ENCODE measurements at regions not wholly inside any gene's neighbourhood (a gene's known extent, or its start where the extent isn't known, plus 50 kb on each side); places are given as distances from the start of the nearest gene placed in this dataset.

GRCh38 chr5:14090755-14091154 lies 52.4 kb upstream of the TRIO start:
- DNase-seq (ENCODE audit: low spot score): no peak

DNA sequence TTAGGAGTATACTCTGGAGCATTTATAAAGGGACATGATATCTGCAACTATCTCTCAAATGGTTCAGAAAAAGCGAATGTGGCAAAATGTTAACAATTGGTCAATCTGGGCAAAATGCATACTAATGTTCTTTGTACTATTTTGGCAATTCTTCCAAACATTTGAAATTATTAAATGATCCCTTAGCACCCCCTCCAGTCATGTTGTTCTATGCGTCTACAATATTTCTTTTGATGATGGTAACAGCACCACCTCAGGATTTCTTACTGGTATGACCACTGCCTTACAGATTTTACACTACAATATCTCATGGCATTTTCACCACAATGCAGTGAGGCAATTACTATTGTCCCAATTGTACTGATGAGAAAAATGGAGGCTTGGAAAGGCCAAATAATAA lies 52.9 kb upstream of the TRIO start:
- DNase-seq (ENCODE audit: low spot score): no peak

DNA sequence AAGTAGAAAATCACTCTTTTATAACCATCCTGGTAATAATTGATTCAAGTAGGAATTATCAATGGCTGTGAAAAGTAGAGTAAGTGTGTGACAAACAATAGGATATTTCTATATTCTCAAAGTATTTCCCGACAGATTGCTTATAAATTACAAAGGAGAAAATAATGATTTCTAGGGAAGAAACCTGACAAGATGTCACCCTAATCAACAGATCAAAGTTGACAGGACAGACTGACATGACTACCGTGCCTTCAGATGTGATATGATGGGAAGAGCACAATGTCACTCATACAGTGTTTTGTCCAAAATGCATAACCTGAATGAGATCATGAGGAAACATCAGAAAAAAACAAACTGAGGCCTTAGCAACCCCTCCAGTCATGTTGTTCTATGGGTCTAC lies 53.9 kb upstream of the TRIO start:
- DNase-seq (ENCODE audit: low spot score): no peak

GRCh38 chr5:14086261-14086660 lies 56.9 kb upstream of the TRIO start:
- no peak for DNase-seq (ENCODE audit: low spot score)

- DNase-seq (ENCODE audit: low spot score): no peak
Measured at GRCh38 chr5:14082973-14083372, 60.2 kb upstream of the TRIO start.

- DNase-seq (ENCODE audit: low spot score): no peak
Measured at GRCh38 chr5:14082523-14082922, 60.6 kb upstream of the TRIO start.

- DNase-seq (ENCODE audit: low spot score): no peak
Measured at GRCh38 chr5:14081791-14082190, 61.4 kb upstream of the TRIO start.

DNA sequence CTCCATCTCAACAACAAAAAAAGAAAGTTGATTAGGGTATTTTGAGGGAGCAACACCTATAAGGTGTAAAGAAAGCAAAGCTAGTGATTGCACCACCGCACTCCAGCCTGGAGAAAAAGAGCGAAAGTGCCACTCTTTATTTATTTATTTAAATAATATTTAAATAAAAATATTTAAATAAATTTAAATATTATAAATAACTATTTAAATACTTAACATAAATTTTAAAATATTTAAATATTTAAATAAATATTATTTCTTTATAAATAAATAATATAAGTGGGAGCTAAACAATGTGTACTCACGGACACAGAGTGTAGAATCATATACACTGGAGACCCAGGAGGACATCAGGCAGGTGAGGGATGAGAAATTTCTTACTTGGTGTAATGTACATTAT lies 64.4 kb upstream of the TRIO start:
- no peak for DNase-seq (ENCODE audit: low spot score)

GRCh38 chr5:14077501-14077900 lies 65.6 kb upstream of the TRIO start:
- DNase-seq (ENCODE audit: low spot score): no peak

DNA sequence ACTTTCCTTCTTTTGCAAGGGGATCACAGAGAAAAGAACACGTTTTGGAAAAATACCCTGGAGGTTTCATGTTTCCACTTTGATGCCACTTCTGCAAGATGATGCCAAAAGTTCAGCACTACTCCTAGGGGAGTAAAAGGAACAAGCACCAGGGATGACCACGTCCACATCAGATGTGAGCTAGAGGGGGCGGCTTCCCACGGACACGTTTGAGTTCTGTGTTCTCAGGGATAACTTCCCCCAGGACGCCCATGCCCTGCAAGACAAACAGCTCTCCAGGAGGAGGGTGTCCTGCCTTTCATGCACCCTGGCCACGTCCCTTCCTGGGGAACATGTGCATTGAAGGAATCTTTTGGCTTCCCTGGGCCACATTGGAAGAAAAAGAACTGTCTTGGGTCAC lies 66.6 kb upstream of the TRIO start:
- DNase-seq (ENCODE audit: low spot score): no peak

DNA sequence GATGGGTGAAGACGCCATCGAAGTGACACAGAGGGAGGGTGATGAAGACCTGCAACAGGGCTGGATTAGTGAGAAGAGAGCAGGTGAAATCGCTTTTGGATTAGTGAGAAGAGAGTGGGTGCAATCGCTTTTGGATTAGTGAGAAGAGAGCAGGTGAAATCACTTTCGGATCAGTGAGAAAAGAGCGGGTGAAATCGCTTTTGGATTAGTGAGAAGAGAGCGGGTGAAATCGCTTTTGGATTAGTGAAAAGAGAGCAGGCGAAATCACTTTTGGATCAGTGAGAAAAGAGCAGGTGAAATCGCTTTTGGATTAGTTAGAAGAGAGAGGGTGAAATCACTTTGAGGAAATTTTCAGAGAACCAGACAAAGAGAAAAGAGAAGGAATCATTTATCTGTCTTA lies 67.2 kb upstream of the TRIO start:
- no peak for DNase-seq (ENCODE audit: low spot score)

GRCh38 chr5:14071433-14071832 lies 71.7 kb upstream of the TRIO start:
- DNase-seq (ENCODE audit: low spot score): no peak

DNA sequence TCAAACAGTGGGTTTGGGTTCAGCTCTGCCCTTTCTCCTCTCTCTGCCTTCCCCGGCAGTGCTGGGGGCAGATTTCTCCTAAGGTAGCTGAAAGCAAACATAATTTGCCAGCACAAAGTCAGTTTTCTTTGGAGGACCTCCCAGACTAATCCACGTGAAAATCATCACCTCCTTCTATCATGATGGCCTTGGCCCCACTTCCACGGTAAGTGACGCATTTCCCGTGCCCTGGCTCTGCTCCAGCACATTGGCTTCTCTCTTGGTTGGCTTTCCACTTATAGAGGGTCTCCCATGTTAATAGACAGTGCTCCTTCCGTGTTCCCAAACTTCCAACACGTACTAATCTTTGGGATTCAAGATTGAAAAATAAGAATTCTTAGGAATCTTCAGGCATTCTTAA lies 74.1 kb upstream of the TRIO start:
- DNase-seq (ENCODE audit: low spot score): no peak

DNA sequence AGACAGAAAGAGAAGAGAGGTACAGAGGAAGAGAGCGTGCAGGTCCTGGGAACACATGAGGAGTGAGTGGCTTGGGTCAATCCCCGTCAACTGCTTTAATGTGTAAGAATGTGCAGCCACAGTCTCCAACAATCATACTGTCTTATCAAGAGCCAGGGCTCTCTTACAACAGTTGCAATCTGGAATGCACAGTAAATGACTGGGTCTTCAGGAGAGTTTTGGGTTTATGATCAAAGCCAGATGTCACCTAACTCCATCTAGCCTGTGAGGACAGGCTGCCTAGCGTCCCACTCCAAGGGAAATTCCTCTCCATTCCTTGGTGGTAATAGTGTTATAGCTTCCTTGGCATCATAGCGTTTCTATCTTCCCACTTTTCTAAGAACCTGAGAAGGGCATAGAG lies 75.0 kb upstream of the TRIO start:
- no peak for DNase-seq (ENCODE audit: low spot score)

DNA sequence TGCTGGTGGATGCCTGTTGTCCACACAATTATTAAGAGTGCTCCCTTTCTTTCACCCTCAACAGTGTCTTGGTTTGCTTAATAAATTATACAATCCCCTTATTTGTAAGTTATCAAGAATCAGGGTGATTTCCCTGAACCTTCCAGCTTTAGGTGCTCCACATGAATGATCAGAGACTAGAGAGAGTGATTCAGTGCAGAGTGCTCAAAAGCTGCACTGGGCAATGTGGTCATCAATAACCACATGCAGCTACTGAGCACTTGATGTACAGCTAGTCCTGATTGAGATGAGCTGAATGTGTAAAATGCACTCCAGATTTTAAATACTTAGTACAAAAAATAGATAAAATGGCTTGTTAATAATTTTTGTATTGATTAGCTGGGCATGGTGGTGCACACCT lies 76.8 kb upstream of the TRIO start:
- no peak for DNase-seq (ENCODE audit: low spot score)

- DNase-seq (ENCODE audit: low spot score): no peak
Measured at GRCh38 chr5:14064841-14065240, 78.3 kb upstream of the TRIO start.

DNA sequence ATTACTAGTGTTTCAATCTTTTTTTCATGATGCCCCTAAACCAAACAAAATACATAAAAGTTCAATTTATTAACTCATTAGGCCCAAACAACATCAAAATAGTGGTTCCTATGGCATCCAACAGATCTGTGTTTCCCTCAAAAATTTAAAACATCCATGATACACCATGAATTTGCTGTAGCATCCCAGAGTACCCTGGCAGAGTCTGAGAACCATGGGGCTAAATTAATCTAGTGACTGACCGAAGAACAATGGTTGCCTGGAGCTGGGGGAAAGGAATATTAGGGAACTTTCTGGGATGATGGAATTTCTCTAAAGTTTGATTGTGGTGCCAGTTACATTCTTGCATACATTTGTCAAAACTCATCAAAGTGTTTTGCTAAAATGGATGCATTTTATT lies 79.5 kb upstream of the TRIO start:
- no peak for DNase-seq (ENCODE audit: low spot score)

DNA sequence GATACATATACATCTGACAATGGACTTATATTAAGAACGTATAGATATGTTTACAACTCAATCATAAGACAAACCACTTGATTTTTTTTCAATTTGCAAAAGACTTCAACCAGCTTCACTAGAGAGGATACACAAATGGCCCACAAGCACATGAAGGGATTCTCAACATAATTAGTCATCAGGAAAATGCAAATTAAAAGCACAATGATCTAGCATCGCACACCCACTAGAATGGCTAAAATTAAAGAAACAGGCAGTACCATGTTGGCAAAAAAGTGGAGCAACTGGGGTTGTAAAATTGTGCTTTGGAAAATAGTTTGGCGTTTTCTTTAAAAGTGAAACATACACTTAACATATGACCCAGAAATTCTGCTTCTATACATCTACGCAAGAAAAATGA lies 80.0 kb upstream of the TRIO start:
- DNase-seq (ENCODE audit: low spot score): no peak

DNA sequence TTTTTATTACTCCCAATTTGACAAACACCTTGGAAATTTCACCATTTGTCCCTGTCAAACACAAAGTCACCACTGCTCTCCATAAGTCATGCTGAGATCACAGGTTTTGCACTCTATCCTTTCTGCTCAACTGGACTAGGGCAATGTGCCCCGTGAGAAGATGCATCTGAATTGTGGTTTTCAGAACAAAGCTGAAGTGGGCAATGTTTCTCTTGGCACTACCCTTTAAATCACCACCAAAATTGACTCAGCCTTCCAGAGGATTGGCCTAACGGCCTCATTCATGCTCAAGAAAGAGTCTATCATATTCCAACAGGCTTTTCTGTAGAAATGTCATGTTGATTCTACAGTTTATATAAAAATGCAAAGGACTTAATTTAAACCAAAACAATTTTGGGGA lies 81.0 kb upstream of the TRIO start:
- DNase-seq (ENCODE audit: low spot score): no peak

DNA sequence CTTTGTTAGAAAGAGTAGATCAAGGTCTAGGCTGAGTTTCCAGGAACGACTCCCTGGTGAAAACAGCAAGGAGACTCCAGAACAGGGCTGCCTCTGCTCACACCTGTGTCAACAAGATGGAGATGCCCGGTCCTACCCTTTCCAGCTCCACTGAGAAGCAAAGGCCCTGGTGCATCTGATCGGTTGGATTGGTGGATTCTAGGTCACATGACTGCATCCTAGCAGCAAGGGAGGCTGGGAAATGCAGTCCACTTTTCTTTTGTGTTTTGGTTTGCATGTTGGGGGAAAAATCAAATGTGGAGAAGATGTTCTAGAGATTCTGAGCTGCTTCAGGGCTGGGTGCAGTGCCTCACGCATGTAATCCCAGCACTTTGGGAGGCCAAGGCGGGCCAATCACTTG lies 82.0 kb upstream of the TRIO start:
- DNase-seq (ENCODE audit: low spot score): no peak

DNA sequence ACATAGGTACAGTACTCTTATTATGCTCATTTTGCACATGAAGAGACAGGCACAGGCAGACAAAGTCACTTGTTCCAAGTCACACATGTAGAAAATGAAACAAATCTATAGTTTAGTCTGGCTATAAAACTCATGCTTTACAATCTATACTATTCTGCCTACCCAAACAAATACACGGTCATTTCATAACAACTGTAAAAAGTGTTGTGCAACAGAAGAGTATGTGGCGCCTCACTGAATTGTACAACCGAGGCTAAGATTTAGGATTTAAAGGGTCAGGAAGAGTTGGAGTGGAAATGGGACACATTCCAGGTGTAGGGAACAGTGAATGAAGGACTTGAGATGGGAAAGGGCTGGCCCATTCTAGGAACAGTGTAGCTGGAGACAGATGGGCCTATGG lies 82.9 kb upstream of the TRIO start:
- no peak for DNase-seq (ENCODE audit: low spot score)

GRCh38 chr5:14059810-14060209 lies 83.3 kb upstream of the TRIO start:
- DNase-seq (ENCODE audit: low spot score): no peak

- no peak for DNase-seq (ENCODE audit: low spot score)
Measured at GRCh38 chr5:14057289-14057688, 85.9 kb upstream of the TRIO start.

DNA sequence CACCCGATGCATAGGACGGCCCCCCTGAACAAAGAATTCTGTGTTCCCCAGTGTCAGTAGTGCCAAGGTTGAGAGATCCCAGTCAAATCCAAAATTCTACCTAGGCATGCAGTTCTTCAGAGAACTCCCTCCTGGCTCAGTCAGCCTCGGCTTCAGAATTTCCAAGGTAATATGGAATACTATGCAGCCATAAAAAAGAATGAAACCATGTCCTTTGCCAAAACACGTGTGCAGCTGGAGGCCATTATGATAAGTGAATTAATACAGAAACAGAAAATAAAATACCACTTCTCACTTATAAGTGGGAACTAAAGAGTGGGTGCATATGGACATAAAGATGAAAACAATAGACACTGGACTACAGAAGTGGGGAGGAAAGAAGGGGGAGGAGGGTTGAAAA lies 87.1 kb upstream of the TRIO start:
- no peak for DNase-seq (ENCODE audit: low spot score)

Data from HuH-7 (cell line).